ENCODE measurements at regions not wholly inside any gene's neighbourhood (a gene's known extent, or its start where the extent isn't known, plus 50 kb on each side); places are given as distances from the start of the nearest gene placed in this dataset.

- TF ChIP-seq ELF1 (IDR thresholded peaks at IDR 0.05) (no peak), FOXJ3 (CRISPR knock-in tag; IDR thresholded peaks at IDR 0.05) (no peak), TCF12 (IDR thresholded peaks at IDR 0.05) (no peak), FOXM1 (IDR thresholded peaks at IDR 0.05; ENCODE audit: low read depth) (no peak), EZH2phosphoT487 (IDR thresholded peaks at IDR 0.05; ENCODE audit: borderline replicate concordance, low read depth) (no peak), TAF1 (IDR thresholded peaks at IDR 0.05; ENCODE audit: borderline replicate concordance, low read depth, low read length) (no peak), POLR2AphosphoS5 (IDR thresholded peaks at IDR 0.05; ENCODE audit: low read depth, low read length) (no peak), RFX5 (IDR thresholded peaks at IDR 0.05; ENCODE audit: low read length) (no peak), MEF2A (IDR thresholded peaks at IDR 0.05; ENCODE audit: borderline replicate concordance, low read depth) (no peak)
Measured at GRCh38 chr12:46569826-46570439, 197.4 kb upstream of the SLC38A2 start (continued).

GRCh38 chr12:46567667-46568066 is 195.1 kb upstream of the SLC38A2 start:
- Histone ChIP-seq H3K4me1 (ENCODE audit: control insufficient read depth in 1 of 2, insufficient read depth in 2 of 2, low read depth in 1 of 2, low read length in 1 of 2) (peaks cover 0 to 3% of the 10 kb centered on the region in 2 experiments; a peak in 1 of 4 replicates), H3K9me2 (no peaks in the 10 kb centered on the region), H3K79me2 (ENCODE audit: insufficient read depth) (no peaks in the 10 kb centered on the region; the same call in 1 of the 2 replicates), H3F3A (replicated peaks; ENCODE audit: insufficient read depth) (peaks cover 5% of the 10 kb centered on the region), H3K27me3 (ENCODE audit: insufficient read depth) (no peaks in the 10 kb centered on the region), H3K4me3 (ENCODE audit: low read depth in 2 of 2, low read length in 1 of 2) (no peak overlapping the region), H2AFZ (ENCODE audit: low read depth) (no peak overlapping the region), H3K27ac (ENCODE audit: low read depth in 2 of 2, low read length in 1 of 2) (no peak overlapping the region), H3K4me2 (no peak overlapping the region), H3K36me3 (replicated peaks in 1 of 2; ENCODE audit: control insufficient read depth in 1 of 2, insufficient read depth in 2 of 2, low read length in 1 of 2) (peaks cover 0 to 9% of the 10 kb centered on the region in 2 experiments), H4K20me1 (ENCODE audit: insufficient read depth) (no peaks in the 10 kb centered on the region), H3K9me3 (peaks cover 34% of the 10 kb centered on the region), H3K9ac (no peak overlapping the region)
- TF ChIP-seq NRF1 (IDR thresholded peaks at IDR 0.05; ENCODE audit: low read depth, low read length): no peak
- no peak for TF ChIP-seq GABPA (IDR thresholded peaks at IDR 0.05; ENCODE audit: low read depth)
- TF ChIP-seq, protein P1, sequence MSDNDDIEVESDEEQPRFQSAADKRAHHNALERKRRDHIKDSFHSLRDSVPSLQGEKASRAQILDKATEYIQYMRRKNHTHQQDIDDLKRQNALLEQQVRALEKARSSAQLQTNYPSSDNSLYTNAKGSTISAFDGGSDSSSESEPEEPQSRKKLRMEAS (IDR thresholded peaks at IDR 0.05; ENCODE audit: low read depth): no peak
- no peak for TF ChIP-seq TAF1 (IDR thresholded peaks at IDR 0.05; ENCODE audit: borderline replicate concordance, low read depth, low read length)
- TF ChIP-seq NFIC (IDR thresholded peaks at IDR 0.05; ENCODE audit: borderline replicate concordance): no peak
- ChIA-PET POLR2A (no interaction called here), CTCF (no interaction called here)
- no peak for DNase-seq

GRCh38 chr12:46562625-46563225 is 190.2 kb upstream of the SLC38A2 start:
- Histone ChIP-seq H3K4me1 (ENCODE audit: control insufficient read depth in 1 of 2, insufficient read depth in 2 of 2, low read depth in 1 of 2, low read length in 1 of 2) (peaks cover 0 to 22% of the 10 kb centered on the region in 2 experiments; a peak in 3 of 4 replicates), H3K4me2 (peak overlapping the region; percentile 48; the same call in 1 of the 2 replicates), H3K27ac (ENCODE audit: low read depth in 2 of 2, low read length in 1 of 2) (peak overlapping the region in 1 of 2 experiments; percentile 80; a peak in 2 of 4 replicates), H3K9me2 (no peaks in the 10 kb centered on the region), H3K4me3 (ENCODE audit: low read depth in 2 of 2, low read length in 1 of 2) (no peak overlapping the region), H3F3A (replicated peaks; ENCODE audit: insufficient read depth) (peaks cover 9% of the 10 kb centered on the region), H3K36me3 (replicated peaks in 1 of 2; ENCODE audit: control insufficient read depth in 1 of 2, insufficient read depth in 2 of 2, low read length in 1 of 2) (peaks cover 0 to 9% of the 10 kb centered on the region in 2 experiments), H3K79me2 (ENCODE audit: insufficient read depth) (no peaks in the 10 kb centered on the region), H3K27me3 (ENCODE audit: insufficient read depth) (no peaks in the 10 kb centered on the region), H3K9ac (peak overlapping the region; percentile 14; the same call in 1 of the 2 replicates), H4K20me1 (ENCODE audit: insufficient read depth) (no peaks in the 10 kb centered on the region), H3K9me3 (peaks cover 23% of the 10 kb centered on the region), H2AFZ (ENCODE audit: low read depth) (peak overlapping the region; percentile 28; the same call in 1 of the 2 replicates)
- ChIA-PET CTCF (no interaction called here), POLR2A (no interaction called here)
- TF ChIP-seq RFX5 (IDR thresholded peaks at IDR 0.05; ENCODE audit: low read length) (no peak), NFIC (IDR thresholded peaks at IDR 0.05; ENCODE audit: borderline replicate concordance) (peak; percentile 52), EZH2phosphoT487 (IDR thresholded peaks at IDR 0.05; ENCODE audit: borderline replicate concordance, low read depth) (no peak), TCF12 (IDR thresholded peaks at IDR 0.05) (peak; percentile 79), MEF2A (IDR thresholded peaks at IDR 0.05; ENCODE audit: borderline replicate concordance, low read depth) (no peak), RCOR1 (IDR thresholded peaks at IDR 0.05; ENCODE audit: low read length) (no peak), FOXJ3 (CRISPR knock-in tag; IDR thresholded peaks at IDR 0.05) (no peak), EP300 (IDR thresholded peaks at IDR 0.05; ENCODE audit: borderline replicate concordance in 1 of 2, low read depth in 1 of 2, low read length in 1 of 2) (no peak; a peak in 1 of 4 replicates), JUND (IDR thresholded peaks at IDR 0.05) (peak; percentile 61), MXI1 (IDR thresholded peaks at IDR 0.05; ENCODE audit: low read depth, low read length) (no peak), FOSL2 (IDR thresholded peaks at IDR 0.05; ENCODE audit: borderline replicate concordance, low read depth) (peak; percentile 71)
- TF ChIP-seq, protein P2, sequence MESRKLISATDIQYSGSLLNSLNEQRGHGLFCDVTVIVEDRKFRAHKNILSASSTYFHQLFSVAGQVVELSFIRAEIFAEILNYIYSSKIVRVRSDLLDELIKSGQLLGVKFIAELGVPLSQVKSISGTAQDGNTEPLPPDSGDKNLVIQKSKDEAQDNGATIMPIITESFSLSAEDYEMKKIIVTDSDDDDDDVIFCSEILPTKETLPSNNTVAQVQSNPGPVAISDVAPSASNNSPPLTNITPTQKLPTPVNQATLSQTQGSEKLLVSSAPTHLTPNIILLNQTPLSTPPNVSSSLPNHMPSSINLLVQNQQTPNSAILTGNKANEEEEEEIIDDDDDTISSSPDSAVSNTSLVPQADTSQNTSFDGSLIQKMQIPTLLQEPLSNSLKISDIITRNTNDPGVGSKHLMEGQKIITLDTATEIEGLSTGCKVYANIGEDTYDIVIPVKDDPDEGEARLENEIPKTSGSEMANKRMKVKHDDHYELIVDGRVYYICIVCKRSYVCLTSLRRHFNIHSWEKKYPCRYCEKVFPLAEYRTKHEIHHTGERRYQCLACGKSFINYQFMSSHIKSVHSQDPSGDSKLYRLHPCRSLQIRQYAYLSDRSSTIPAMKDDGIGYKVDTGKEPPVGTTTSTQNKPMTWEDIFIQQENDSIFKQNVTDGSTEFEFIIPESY (IDR thresholded peaks at IDR 0.05; ENCODE audit: borderline replicate concordance, low read depth): no peak
- TF ChIP-seq, protein P3, sequence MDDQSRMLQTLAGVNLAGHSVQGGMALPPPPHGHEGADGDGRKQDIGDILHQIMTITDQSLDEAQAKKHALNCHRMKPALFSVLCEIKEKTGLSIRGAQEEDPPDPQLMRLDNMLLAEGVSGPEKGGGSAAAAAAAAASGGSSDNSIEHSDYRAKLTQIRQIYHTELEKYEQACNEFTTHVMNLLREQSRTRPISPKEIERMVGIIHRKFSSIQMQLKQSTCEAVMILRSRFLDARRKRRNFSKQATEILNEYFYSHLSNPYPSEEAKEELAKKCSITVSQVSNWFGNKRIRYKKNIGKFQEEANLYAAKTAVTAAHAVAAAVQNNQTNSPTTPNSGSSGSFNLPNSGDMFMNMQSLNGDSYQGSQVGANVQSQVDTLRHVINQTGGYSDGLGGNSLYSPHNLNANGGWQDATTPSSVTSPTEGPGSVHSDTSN (IDR thresholded peaks at IDR 0.05): peak; percentile 81
- TF ChIP-seq, protein P1 (IDR thresholded peaks at IDR 0.05; ENCODE audit: low read depth): 0 out of 2 replicates have a peak, but pooled peaks have one; percentile 59
- no peak for DNase-seq
- WGBS (ENCODE audit: low lambda C conversion rate): 48% methylated on average over 5 of the region's 5 CpGs
